ENCODE measurements at regions not wholly inside any gene's neighbourhood (a gene's known extent, or its start where the extent isn't known, plus 50 kb on each side); places are given as distances from the start of the nearest gene placed in this dataset.

DNA sequence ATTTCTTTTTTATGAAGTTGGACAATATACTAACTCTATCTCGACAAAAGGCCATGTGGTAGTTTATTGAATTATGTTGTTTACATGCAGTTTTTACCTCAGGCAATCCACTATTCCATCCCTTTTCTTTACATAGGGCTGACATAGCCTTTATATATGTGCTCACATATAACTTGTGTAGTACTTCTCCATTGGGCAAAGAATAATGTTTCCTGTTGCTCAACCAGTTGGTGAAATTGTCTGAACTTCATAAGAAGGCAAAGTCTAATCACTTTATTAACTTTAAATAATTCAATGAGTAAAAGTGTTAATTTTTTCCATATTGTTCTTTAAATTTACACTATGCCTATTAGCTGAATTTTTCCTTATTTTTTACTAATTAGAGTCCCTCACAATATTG lies 1272.1 kb downstream of the EPHA7 start:
- TF ChIP-seq CTCF (conservative IDR thresholded peaks at IDR 0.05; ENCODE audit: low read depth, low read length), result no peak
- TF ChIP-seq EZH2 (IDR thresholded peaks at IDR 0.05; ENCODE audit: low read length, unreplicated experiment), result no peak
- TF ChIP-seq EZH2phosphoT487 (IDR thresholded peaks at IDR 0.05; ENCODE audit: borderline replicate concordance, low read length), result no peak

All from PC-3 (cell line).